H1 (cell line): ENCODE measurements at regions not wholly inside any gene's neighbourhood (a gene's known extent, or its start where the extent isn't known, plus 50 kb on each side); places are given as distances from the start of the nearest gene placed in this dataset.

ENCODE experiments used
- BACH1 ChIP-seq: IDR thresholded peaks from 2 replicates; pipeline ENCODE4 v1.6.1; 2012; ENCODE audit warnings: low read length, improper control_type of control experiment
- MAX ChIP-seq: IDR thresholded peaks from 2 replicates; pipeline ENCODE4 v1.6.1; 2012; ENCODE audit warnings: inconsistent platforms
- RFX5 ChIP-seq: IDR thresholded peaks from 2 replicates; pipeline ENCODE4 v1.6.1; 2011; ENCODE audit warnings: low read depth, low read length, improper control_type of control experiment, borderline replicate concordance
- TF ChIP-seq, protein P1 (sequence below), 3 experiments: IDR thresholded peaks; 1 replicate in 2 of 3; 2 replicates in 1 of 3; pipeline versions ENCODE4 v1.5.1 to v1.6.1; 2011; ENCODE audit warnings: low read length in 3 of 3, mild to moderate bottlenecking in 3 of 3, inconsistent platforms in 2 of 3, low read depth in 1 of 3, moderate library complexity in 1 of 3; ENCODE audit not compliant: insufficient read depth in 1 of 3; ENCODE audit errors: control extremely low read depth in 1 of 3

DNA sequence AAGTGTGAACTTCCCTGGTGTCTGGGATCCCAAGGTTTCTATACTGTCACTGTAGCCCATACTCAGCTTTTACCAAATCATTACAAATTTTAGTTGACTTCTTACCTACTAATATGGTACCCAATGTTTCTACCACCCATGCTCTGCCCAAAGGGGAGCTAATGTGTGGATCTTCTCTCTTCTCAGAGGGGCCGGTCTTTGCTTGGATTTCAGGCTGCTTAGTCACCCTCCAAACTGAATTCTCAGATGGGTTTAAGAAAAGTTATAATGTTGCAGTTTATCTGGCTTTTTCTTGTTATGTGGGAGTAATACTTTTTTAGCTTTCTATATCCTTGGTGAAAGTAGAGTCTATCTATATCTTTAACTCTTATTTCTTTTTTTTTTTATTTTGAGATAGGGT, 67.1 kb upstream of the AKAP13 start (continued):
- TF ChIP-seq RFX5 = no peak
- no peak for TF ChIP-seq MAX
- no peak for TF ChIP-seq BACH1
- TF ChIP-seq, protein P1, sequence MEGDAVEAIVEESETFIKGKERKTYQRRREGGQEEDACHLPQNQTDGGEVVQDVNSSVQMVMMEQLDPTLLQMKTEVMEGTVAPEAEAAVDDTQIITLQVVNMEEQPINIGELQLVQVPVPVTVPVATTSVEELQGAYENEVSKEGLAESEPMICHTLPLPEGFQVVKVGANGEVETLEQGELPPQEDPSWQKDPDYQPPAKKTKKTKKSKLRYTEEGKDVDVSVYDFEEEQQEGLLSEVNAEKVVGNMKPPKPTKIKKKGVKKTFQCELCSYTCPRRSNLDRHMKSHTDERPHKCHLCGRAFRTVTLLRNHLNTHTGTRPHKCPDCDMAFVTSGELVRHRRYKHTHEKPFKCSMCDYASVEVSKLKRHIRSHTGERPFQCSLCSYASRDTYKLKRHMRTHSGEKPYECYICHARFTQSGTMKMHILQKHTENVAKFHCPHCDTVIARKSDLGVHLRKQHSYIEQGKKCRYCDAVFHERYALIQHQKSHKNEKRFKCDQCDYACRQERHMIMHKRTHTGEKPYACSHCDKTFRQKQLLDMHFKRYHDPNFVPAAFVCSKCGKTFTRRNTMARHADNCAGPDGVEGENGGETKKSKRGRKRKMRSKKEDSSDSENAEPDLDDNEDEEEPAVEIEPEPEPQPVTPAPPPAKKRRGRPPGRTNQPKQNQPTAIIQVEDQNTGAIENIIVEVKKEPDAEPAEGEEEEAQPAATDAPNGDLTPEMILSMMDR (IDR thresholded peaks at IDR 0.05; ENCODE audit: control extremely low read depth in 1 of 3, insufficient read depth in 1 of 3, low read depth in 1 of 3, low read length in 3 of 3) = no peak
